Ishikawa (cell line): ENCODE measurements at regions not wholly inside any gene's neighbourhood (a gene's known extent, or its start where the extent isn't known, plus 50 kb on each side); places are given as distances from the start of the nearest gene placed in this dataset.

Experiments
- CEBPB ChIP-seq: IDR thresholded peaks from 2 replicates; pipeline ENCODE4 v1.6.1; 2012
- CREB1 ChIP-seq: IDR thresholded peaks from 2 replicates; pipeline ENCODE4 v1.6.1; 2012; ENCODE audit warnings: low read depth
- EGR1 ChIP-seq: IDR thresholded peaks from 2 replicates; pipeline ENCODE4 v1.6.1; 2012
- EP300 ChIP-seq: IDR thresholded peaks from 2 replicates; pipeline ENCODE4 v1.6.1; 2012; ENCODE audit warnings: borderline replicate concordance
- FOXM1 ChIP-seq: IDR thresholded peaks from 2 replicates; pipeline ENCODE4 v1.6.1; 2012; ENCODE audit warnings: low read depth, borderline replicate concordance
- MAX ChIP-seq: IDR thresholded peaks from 2 replicates; pipeline ENCODE4 v1.6.1; 2012
- NFIC ChIP-seq: IDR thresholded peaks from 2 replicates; pipeline ENCODE4 v1.6.1; 2012
- RAD21 ChIP-seq: IDR thresholded peaks from 2 replicates; pipeline ENCODE4 v1.6.1; 2012; ENCODE audit warnings: low read depth
- REST ChIP-seq: IDR thresholded peaks from 2 replicates; pipeline ENCODE4 v1.6.1; 2012; ENCODE audit warnings: low read depth, mild to moderate bottlenecking
- TAF1 ChIP-seq: IDR thresholded peaks from 2 replicates; pipeline ENCODE4 v1.6.1; 2012; ENCODE audit warnings: low read depth, mild to moderate bottlenecking
- TEAD4 ChIP-seq: IDR thresholded peaks from 2 replicates; pipeline ENCODE4 v1.6.1; 2012
- YY1 ChIP-seq: IDR thresholded peaks from 2 replicates; pipeline ENCODE4 v1.6.1; 2012; ENCODE audit warnings: low read depth
- ZBTB7A ChIP-seq: IDR thresholded peaks from 2 replicates; pipeline ENCODE4 v1.6.1; 2012; ENCODE audit warnings: low read depth

GRCh38 chr13:44874886-44875630, 114.2 kb downstream of the NUFIP1 start:
- TF ChIP-seq RAD21 (no peak), TEAD4 (no peak), ZBTB7A (no peak), REST (no peak), TAF1 (no peak), EP300 (no peak), YY1 (no peak), MAX (no peak), CREB1 (no peak), FOXM1 (no peak), EGR1 (no peak), NFIC (no peak), CEBPB (no peak)
